ENCODE measurements at regions not wholly inside any gene's neighbourhood (a gene's known extent, or its start where the extent isn't known, plus 50 kb on each side); places are given as distances from the start of the nearest gene placed in this dataset.

- BruUV-seq (replicated peaks) = no TSS peak
- no peak overlapping the region for H3K27ac Mint-ChIP-seq (ENCODE audit: unreplicated experiment)
- CTCF ChIA-PET = interaction anchor here (0.6 to 1.3 kb wide), 2 partner anchors 113 to 319 kb away, joined by 3 read pairs; no protein-coding TSS in a partner anchor
Observed at GRCh38 chr3:194990454-194991337, 280.3 kb downstream of the XXYLT1 start.

GRCh38 chr3:194991338-194991654, 279.7 kb downstream of the XXYLT1 start:
- CTCF ChIA-PET = interaction anchor here (0.6 to 1.3 kb wide), 2 partner anchors 112 to 320 kb away, joined by 3 read pairs; no protein-coding TSS in a partner anchor
- Mint-ChIP-seq H3K4me3 (ENCODE audit: low read depth, unreplicated experiment) (no peak overlapping the region), H3K4me1 (ENCODE audit: low read depth, unreplicated experiment) (peaks cover 14% of the 10 kb centered on the region), H3K36me3 (ENCODE audit: insufficient read depth, unreplicated experiment) (no peaks in the 10 kb centered on the region), H3K27ac (ENCODE audit: unreplicated experiment) (no peak overlapping the region), H3K9me3 (ENCODE audit: low read depth, unreplicated experiment) (no peaks in the 10 kb centered on the region), H3K27me3 (ENCODE audit: unreplicated experiment) (peaks cover 41% of the 10 kb centered on the region)
- intact Hi-C loops (cut with micrococcal nuclease; ENCODE audit: unreplicated experiment) = no loop called here
- no peak for DNase-seq
- BruUV-seq (replicated peaks) = no TSS peak
- TF ChIP-seq, protein P1, sequence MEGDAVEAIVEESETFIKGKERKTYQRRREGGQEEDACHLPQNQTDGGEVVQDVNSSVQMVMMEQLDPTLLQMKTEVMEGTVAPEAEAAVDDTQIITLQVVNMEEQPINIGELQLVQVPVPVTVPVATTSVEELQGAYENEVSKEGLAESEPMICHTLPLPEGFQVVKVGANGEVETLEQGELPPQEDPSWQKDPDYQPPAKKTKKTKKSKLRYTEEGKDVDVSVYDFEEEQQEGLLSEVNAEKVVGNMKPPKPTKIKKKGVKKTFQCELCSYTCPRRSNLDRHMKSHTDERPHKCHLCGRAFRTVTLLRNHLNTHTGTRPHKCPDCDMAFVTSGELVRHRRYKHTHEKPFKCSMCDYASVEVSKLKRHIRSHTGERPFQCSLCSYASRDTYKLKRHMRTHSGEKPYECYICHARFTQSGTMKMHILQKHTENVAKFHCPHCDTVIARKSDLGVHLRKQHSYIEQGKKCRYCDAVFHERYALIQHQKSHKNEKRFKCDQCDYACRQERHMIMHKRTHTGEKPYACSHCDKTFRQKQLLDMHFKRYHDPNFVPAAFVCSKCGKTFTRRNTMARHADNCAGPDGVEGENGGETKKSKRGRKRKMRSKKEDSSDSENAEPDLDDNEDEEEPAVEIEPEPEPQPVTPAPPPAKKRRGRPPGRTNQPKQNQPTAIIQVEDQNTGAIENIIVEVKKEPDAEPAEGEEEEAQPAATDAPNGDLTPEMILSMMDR (IDR thresholded peaks at IDR 0.05; ENCODE audit: unreplicated experiment) = no peak

More at GRCh38 chr3:194990454-194991337, 280.3 kb downstream of the XXYLT1 start:
- Mint-ChIP-seq H3K4me3 (ENCODE audit: low read depth, unreplicated experiment) (no peak overlapping the region), H3K4me1 (ENCODE audit: low read depth, unreplicated experiment) (peaks cover 20% of the 10 kb centered on the region), H3K36me3 (ENCODE audit: insufficient read depth, unreplicated experiment) (no peaks in the 10 kb centered on the region), H3K9me3 (ENCODE audit: low read depth, unreplicated experiment) (no peaks in the 10 kb centered on the region), H3K27me3 (ENCODE audit: unreplicated experiment) (peaks cover 35% of the 10 kb centered on the region)
- intact Hi-C loops (cut with micrococcal nuclease; ENCODE audit: unreplicated experiment) = no loop called here
- TF ChIP-seq, protein P1 (IDR thresholded peaks at IDR 0.05; ENCODE audit: unreplicated experiment) = no peak
- DNase-seq = no peak

DNA sequence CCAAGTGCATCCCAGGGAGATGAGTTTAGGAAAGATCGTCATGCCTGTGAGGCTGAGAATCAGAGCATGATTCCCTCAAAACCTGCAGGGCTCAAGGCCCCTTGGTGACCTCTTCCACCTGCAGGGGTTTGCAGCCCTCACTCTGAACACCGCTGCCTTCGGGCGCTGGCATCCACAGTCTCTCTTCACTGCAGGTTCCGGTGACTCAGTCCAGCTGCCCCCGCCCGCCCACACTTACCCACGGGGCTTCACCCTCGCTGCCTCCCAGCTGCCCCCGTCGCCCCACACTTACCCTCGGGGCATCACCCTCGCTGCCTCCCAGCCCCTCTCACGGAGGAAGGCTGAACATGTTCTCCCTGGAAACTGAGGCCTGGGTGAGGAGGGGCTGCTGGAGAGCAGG, 277.1 kb downstream of the XXYLT1 start:
- Mint-ChIP-seq H3K27me3 (ENCODE audit: unreplicated experiment) (peaks cover 53% of the 10 kb centered on the region), H3K4me3 (ENCODE audit: low read depth, unreplicated experiment) (no peak overlapping the region), H3K4me1 (ENCODE audit: low read depth, unreplicated experiment) (peaks cover 4% of the 10 kb centered on the region), H3K36me3 (ENCODE audit: insufficient read depth, unreplicated experiment) (no peaks in the 10 kb centered on the region), H3K27ac (ENCODE audit: unreplicated experiment) (no peak overlapping the region), H3K9me3 (ENCODE audit: low read depth, unreplicated experiment) (no peaks in the 10 kb centered on the region)
- BruUV-seq (replicated peaks) = no TSS peak
- TF ChIP-seq, protein P1 (IDR thresholded peaks at IDR 0.05; ENCODE audit: unreplicated experiment) = no peak
- intact Hi-C loops (cut with micrococcal nuclease; ENCODE audit: unreplicated experiment) = no loop called here
- CTCF ChIA-PET = no interaction called here
- no peak for DNase-seq

- CTCF ChIA-PET = no interaction called here
- H3K27ac Mint-ChIP-seq (ENCODE audit: unreplicated experiment) = no peak overlapping the region
- no TSS peak for BruUV-seq (replicated peaks)
- DNase-seq = no peak
- H3K4me3 Mint-ChIP-seq (ENCODE audit: low read depth, unreplicated experiment) = no peak overlapping the region
- H3K36me3 Mint-ChIP-seq (ENCODE audit: insufficient read depth, unreplicated experiment) = no peaks in the 10 kb centered on the region
- TF ChIP-seq, protein P1 (IDR thresholded peaks at IDR 0.05; ENCODE audit: unreplicated experiment) = no peak
- no peaks in the 10 kb centered on the region for H3K4me1 Mint-ChIP-seq (ENCODE audit: low read depth, unreplicated experiment)
- intact Hi-C loops (cut with micrococcal nuclease; ENCODE audit: unreplicated experiment) = no loop called here
- H3K27me3 Mint-ChIP-seq (ENCODE audit: unreplicated experiment) = peaks cover 60% of the 10 kb centered on the region
- no peaks in the 10 kb centered on the region for H3K9me3 Mint-ChIP-seq (ENCODE audit: low read depth, unreplicated experiment)
Observed at GRCh38 chr3:194994551-194994981, 276.4 kb downstream of the XXYLT1 start.
